Esophagus muscularis mucosa (tissue), 4 donors: ENCODE measurements at regions not wholly inside any gene's neighbourhood (a gene's known extent, or its start where the extent isn't known, plus 50 kb on each side); places are given as distances from the start of the nearest gene placed in this dataset.
"Not testable (repeated sequence)": the region's sequence is repeated elsewhere in the genome, so short reads cannot be mapped to it uniquely, and the experiment has no call there.

Experiments
- DNase-seq: peaks from one replicate; pipeline ENCODE4 v3.0.0-alpha.2; 2017; ENCODE audit errors: extremely low spot score
- H3K27ac ChIP-seq, 4 donors: fragments of 200-600 bp; sonication (generic); replicated peaks in 1 of 4; 1 replicate in 3 of 4; 2 replicates in 1 of 4; pipeline ENCODE4 v1.5.1; 2016 to 2019; ENCODE audit warnings: mild to moderate bottlenecking in 1 of 4
- H3K27me3 ChIP-seq, 4 donors: fragments of 200-600 bp; sonication (generic); one replicate each; pipeline versions ENCODE4 v1.5.1 to v1.6.0; 2016 to 2019
- H3K36me3 ChIP-seq, 4 donors: fragments of 200-600 bp; sonication (generic); one replicate each; pipeline ENCODE4 v1.5.1; 2016 to 2019
- H3K4me1 ChIP-seq, 4 donors: fragments of 200-600 bp; sonication (generic); one replicate each; pipeline ENCODE4 v1.5.1; 2016 to 2019
- H3K4me3 ChIP-seq, 4 donors: fragments of 200-600 bp; sonication (generic); 1 replicate in 2 of 4; 2 replicates in 2 of 4; pipeline ENCODE4 v1.5.1; 2016 to 2019; ENCODE audit warnings: mild to moderate bottlenecking in 4 of 4, moderate library complexity in 1 of 4
- H3K9me3 ChIP-seq, 4 donors: fragments of 200-600 bp; sonication (generic); 1 replicate in 3 of 4; 2 replicates in 1 of 4; pipeline ENCODE4 v1.5.1; 2016 to 2019
- CTCF ChIP-seq, 3 experiments: fragments of 200-600 bp in 2 of 3; fragments of 450-650 bp in 1 of 3; sonication (generic) in 2 of 3; IDR thresholded peaks; one replicate each; pipeline ENCODE4 v1.5.1; 2017 to 2019; ENCODE audit warnings: antibody characterized with exemption in 3 of 3, mild to moderate bottlenecking in 2 of 3, moderate library complexity in 1 of 3
- EP300 ChIP-seq: sonication (generic); formaldehyde crosslinking; IDR thresholded peaks from one replicate; pipeline ENCODE4 v1.6.1; 2017; ENCODE audit warnings: antibody characterized with exemption
- POLR2A ChIP-seq: fragments of 450-650 bp; IDR thresholded peaks from one replicate; pipeline ENCODE4 v1.6.1; 2017; ENCODE audit warnings: antibody characterized with exemption, moderate library complexity, mild to moderate bottlenecking, low read depth
- POLR2AphosphoS5 ChIP-seq, 2 donors: sonication (generic); formaldehyde crosslinking; IDR thresholded peaks; one replicate each; pipeline ENCODE4 v1.6.1; 2017; ENCODE audit warnings: antibody characterized with exemption in 2 of 2
- WGBS: methylation state at CpG from one replicate; pipeline ENCODE4 v1.1.5; 2018; 5-methylcytosine and 5-hydroxymethylcytosine counted together
- intact Hi-C: fragments of 100-400 bp; cut with DNase I; formaldehyde crosslinking; loops from one replicate; pipeline ENCODE4 v1.15.1; 2023

- DNase-seq, result no peak
- H3K4me3 ChIP-seq, result no peak overlapping the region
- H3K27me3 ChIP-seq, result no peaks in the 10 kb centered on the region
- H3K36me3 ChIP-seq, result no peaks in the 10 kb centered on the region
- intact Hi-C loops, result no loop called here
- H3K4me1 ChIP-seq, result no peaks in the 10 kb centered on the region
- WGBS, result 92% methylated on average over 1 of the region's 1 CpG
- no peak overlapping the region for H3K27ac ChIP-seq
- no peaks in the 10 kb centered on the region for H3K9me3 ChIP-seq
- TF ChIP-seq POLR2A (no peak), CTCF (IDR thresholded peaks at IDR 0.05) (no peak), POLR2AphosphoS5 (IDR thresholded peaks at IDR 0.05) (no peak), EP300 (no peak)
These were observed 50.3 kb upstream of the SNRK start for GRCh38 chr3:43236008-43236407.

- H3K27me3 ChIP-seq, result no peaks in the 10 kb centered on the region
- WGBS, result 70% methylated on average over 3 of the region's 3 CpGs
- no peaks in the 10 kb centered on the region for H3K4me1 ChIP-seq
- no peaks in the 10 kb centered on the region for H3K36me3 ChIP-seq
- no peak overlapping the region for H3K4me3 ChIP-seq
- intact Hi-C loops, result no loop called here
- no peak overlapping the region for H3K27ac ChIP-seq
- no peak for TF ChIP-seq EP300
- no peak for TF ChIP-seq POLR2A
- TF ChIP-seq POLR2AphosphoS5 (IDR thresholded peaks at IDR 0.05), result no peak
- TF ChIP-seq CTCF (IDR thresholded peaks at IDR 0.05), result no peak
- peaks cover 0 to 8% (median 7%) of the 10 kb centered on the region in 4 donors for H3K9me3 ChIP-seq
- peak; percentile 29 for DNase-seq
These were observed 53.3 kb upstream of the SNRK start for GRCh38 chr3:43233062-43233461.

- intact Hi-C loops, result no loop called here
- DNase-seq, result peak; percentile 26
- no peak overlapping the region for H3K27ac ChIP-seq
- no peaks in the 10 kb centered on the region for H3K4me1 ChIP-seq
- no peaks in the 10 kb centered on the region for H3K27me3 ChIP-seq
- H3K36me3 ChIP-seq, result no peaks in the 10 kb centered on the region
- TF ChIP-seq POLR2A (no peak), POLR2AphosphoS5 (IDR thresholded peaks at IDR 0.05) (no peak), EP300 (no peak), CTCF (IDR thresholded peaks at IDR 0.05) (no peak)
- 73% methylated on average over 6 of the region's 6 CpGs for WGBS
- peaks cover 0 to 20% (median 15%) of the 10 kb centered on the region in 4 donors for H3K9me3 ChIP-seq
- H3K4me3 ChIP-seq, result no peak overlapping the region
These were observed 54.9 kb upstream of the SNRK start for GRCh38 chr3:43231276-43232000.

GRCh38 chr3:43229865-43230264 lies 56.5 kb upstream of the SNRK start:
- not testable (repeated sequence) for H3K4me3 ChIP-seq, DNase-seq, H3K36me3 ChIP-seq, H3K27ac ChIP-seq, H3K27me3 ChIP-seq, H3K4me1 ChIP-seq
- 87% methylated on average over 4 of the region's 4 CpGs for WGBS
- intact Hi-C loops, result loop anchor here (10.0 kb wide), 1 partner anchor 275 kb away; no protein-coding TSS in a partner anchor
- peaks cover 0 to 20% (median 15%) of the 10 kb centered on the region in 4 donors for H3K9me3 ChIP-seq

- peaks cover 0 to 20% (median 15%) of the 10 kb centered on the region in 4 donors for H3K9me3 ChIP-seq
- H3K27me3 ChIP-seq, H3K4me3 ChIP-seq, H3K4me1 ChIP-seq, H3K36me3 ChIP-seq, H3K27ac ChIP-seq: not testable (repeated sequence)
- DNase-seq, result peak; percentile 3
- intact Hi-C loops, result loop anchor here (10.0 kb wide), 1 partner anchor 277 kb away; no protein-coding TSS in a partner anchor
- 74% methylated on average over 1 of the region's 1 CpG for WGBS
These were observed 58.7 kb upstream of the SNRK start for GRCh38 chr3:43227685-43228084.
